HEK293 (cell line): ENCODE measurements at regions not wholly inside any gene's neighbourhood (a gene's known extent, or its start where the extent isn't known, plus 50 kb on each side); places are given as distances from the start of the nearest gene placed in this dataset.

ENCODE experiments used
- CTCF ChIA-PET: fragments of 350-600 bp; formaldehyde crosslinking; extraction: SDS; loops from one replicate; lab custom pipeline; 2021; ENCODE audit warnings: antibody characterized with exemption; lab: Yijun Ruan, JAX
- POLR2A ChIA-PET: fragments of 300-600 bp; formaldehyde crosslinking; extraction: SDS; loops from one replicate; lab custom pipeline; 2020; ENCODE audit warnings: antibody characterized with exemption, inconsistent platforms; lab: Yijun Ruan, JAX
- H3K27ac ChIP-seq: fragments of 200-500 bp; sonication (Bioruptor generic); 2 replicates; pipeline ENCODE4 v1.5.1; 2014; ENCODE audit warnings: low read depth, low read length, control low read depth, inconsistent platforms; ENCODE audit errors: extremely low read depth
- H3K36me3 ChIP-seq, 2 experiments: fragments of 200-500 bp in 1 of 2; sonication (Bioruptor generic) in 1 of 2; 1 replicate in 1 of 2; 2 replicates in 1 of 2; pipeline ENCODE4 v1.5.1; 2014 to 2017; ENCODE audit warnings: inconsistent platforms in 2 of 2, low read length in 2 of 2; ENCODE audit not compliant: control insufficient read depth in 2 of 2, insufficient read depth in 1 of 2
- H3K4me1 ChIP-seq: fragments of 200-500 bp; sonication (Bioruptor generic); 2 replicates; pipeline ENCODE4 v1.5.1; 2014; ENCODE audit warnings: mild to moderate bottlenecking, low read length, inconsistent platforms; ENCODE audit not compliant: control insufficient read depth, insufficient read depth
- H3K4me3 ChIP-seq: 2 replicates; pipeline ENCODE4 v1.5.1; 2011; ENCODE audit warnings: low read depth, mild to moderate bottlenecking, control low read depth, low read length, moderate library complexity
- H3K9me3 ChIP-seq: fragments of 200-500 bp; sonication (Bioruptor generic); 2 replicates; pipeline ENCODE4 v1.5.1; 2014; ENCODE audit warnings: low read depth, low read length, inconsistent platforms; ENCODE audit not compliant: control insufficient read depth, insufficient read depth
- GLI2 ChIP-seq: fragments of 450-650 bp; formaldehyde crosslinking; IDR thresholded peaks from 2 replicates; pipeline ENCODE4; 2017; ENCODE audit warnings: missing biosample characterization, missing genetic modification characterization, low read depth, borderline replicate concordance
- HOXA7 ChIP-seq: sonication (generic); formaldehyde crosslinking; IDR thresholded peaks from 2 replicates; pipeline ENCODE4 v1.8.1; 2022; ENCODE audit warnings: missing genetic modification reagents, borderline replicate concordance
- KLF16 ChIP-seq: fragments of 450-650 bp; formaldehyde crosslinking; IDR thresholded peaks from 2 replicates; pipeline ENCODE4 v1.5.1; 2017; ENCODE audit warnings: missing biosample characterization, missing genetic modification characterization
- KLF7 ChIP-seq: fragments of 450-650 bp; formaldehyde crosslinking; IDR thresholded peaks from 2 replicates; pipeline ENCODE4 v1.5.1; 2016; ENCODE audit warnings: missing biosample characterization, missing genetic modification characterization, borderline replicate concordance
- KLF9 ChIP-seq: fragments of 450-650 bp; formaldehyde crosslinking; IDR thresholded peaks from 2 replicates; pipeline ENCODE4 v1.5.1; 2016; ENCODE audit warnings: missing biosample characterization, missing genetic modification characterization, low read depth
- MEIS1 ChIP-seq: sonication (generic); formaldehyde crosslinking; IDR thresholded peaks from 2 replicates; pipeline ENCODE4 v1.8.1; 2022; ENCODE audit warnings: missing genetic modification reagents, mild to moderate bottlenecking, borderline replicate concordance
- OSR2 ChIP-seq: fragments of 450-650 bp; formaldehyde crosslinking; IDR thresholded peaks from 2 replicates; pipeline ENCODE4 v1.5.1; 2016; ENCODE audit warnings: missing biosample characterization, missing genetic modification characterization
- SCRT1 ChIP-seq: fragments of 450-650 bp; formaldehyde crosslinking; IDR thresholded peaks from 2 replicates; pipeline ENCODE4 v1.5.1; 2016; ENCODE audit warnings: missing biosample characterization, missing genetic modification characterization, borderline replicate concordance
- YY2 ChIP-seq: fragments of 450-650 bp; formaldehyde crosslinking; IDR thresholded peaks from 2 replicates; pipeline ENCODE4 v1.5.1; 2016; ENCODE audit warnings: missing biosample characterization, missing genetic modification characterization
- ZBTB7A ChIP-seq: fragments of 450-650 bp; formaldehyde crosslinking; IDR thresholded peaks from 2 replicates; pipeline ENCODE4 v1.5.1; 2016; ENCODE audit warnings: low read depth, missing biosample characterization, missing genetic modification characterization
- ZFP3 ChIP-seq: fragments of 450-650 bp; formaldehyde crosslinking; IDR thresholded peaks from 2 replicates; pipeline ENCODE4 v1.5.1; 2016; ENCODE audit warnings: low read depth, missing biosample characterization, missing genetic modification characterization
- ZNF112 ChIP-seq: fragments of 450-650 bp; formaldehyde crosslinking; IDR thresholded peaks from 2 replicates; pipeline ENCODE4 v1.5.0; 2017; ENCODE audit warnings: missing biosample characterization, missing genetic modification characterization
- ZNF140 ChIP-seq: fragments of 450-650 bp; formaldehyde crosslinking; IDR thresholded peaks from 2 replicates; pipeline ENCODE4 v1.5.1; 2016; ENCODE audit warnings: missing biosample characterization, missing genetic modification characterization
- ZNF23 ChIP-seq: fragments of 450-650 bp; formaldehyde crosslinking; IDR thresholded peaks from 2 replicates; pipeline ENCODE4 v1.5.1; 2016; ENCODE audit warnings: missing biosample characterization, missing genetic modification characterization, borderline replicate concordance
- ZNF280C ChIP-seq: fragments of 450-650 bp; formaldehyde crosslinking; IDR thresholded peaks from 2 replicates; pipeline ENCODE4 v1.5.1; 2016; ENCODE audit warnings: missing biosample characterization, missing genetic modification characterization
- ZNF366 ChIP-seq: fragments of 450-650 bp; formaldehyde crosslinking; conservative IDR thresholded peaks from 2 replicates; pipeline ENCODE4 v1.5.1; 2016; ENCODE audit warnings: missing biosample characterization, missing genetic modification characterization
- ZNF37A ChIP-seq: fragments of 450-650 bp; IDR thresholded peaks from 2 replicates; pipeline ENCODE4 v1.5.1; 2018; ENCODE audit warnings: missing biosample characterization, missing genetic modification characterization
- ZNF391 ChIP-seq: fragments of 450-650 bp; formaldehyde crosslinking; IDR thresholded peaks from 2 replicates; pipeline ENCODE4 v1.5.1; 2016; ENCODE audit warnings: low read depth, missing biosample characterization, missing genetic modification characterization, borderline replicate concordance
- ZNF404 ChIP-seq: fragments of 450-650 bp; formaldehyde crosslinking; IDR thresholded peaks from 2 replicates; pipeline ENCODE4 v1.5.1; 2017; ENCODE audit warnings: missing biosample characterization, missing genetic modification characterization
- ZNF426 ChIP-seq: fragments of 450-650 bp; formaldehyde crosslinking; IDR thresholded peaks from 2 replicates; pipeline ENCODE4 v1.5.1; 2017; ENCODE audit warnings: missing biosample characterization, missing genetic modification characterization, mild to moderate bottlenecking, inconsistent platforms, moderate library complexity
- ZNF529 ChIP-seq: fragments of 450-650 bp; formaldehyde crosslinking; IDR thresholded peaks from 2 replicates; pipeline ENCODE4 v1.5.1; 2017; ENCODE audit warnings: missing genetic modification characterization, missing biosample characterization; ENCODE audit not compliant: insufficient replicate concordance
- ZNF596 ChIP-seq: fragments of 450-650 bp; IDR thresholded peaks from 2 replicates; pipeline ENCODE4 v1.5.0; 2018; ENCODE audit warnings: missing biosample characterization, mild to moderate bottlenecking, missing genetic modification characterization, moderate library complexity
- ZNF645 ChIP-seq: fragments of 450-650 bp; formaldehyde crosslinking; IDR thresholded peaks from 2 replicates; pipeline ENCODE4; 2016; ENCODE audit warnings: missing biosample characterization, missing genetic modification characterization
- ZNF707 ChIP-seq: fragments of 450-650 bp; formaldehyde crosslinking; IDR thresholded peaks from 2 replicates; pipeline ENCODE4 v1.5.1; 2016; ENCODE audit warnings: missing biosample characterization, missing genetic modification characterization
- TF ChIP-seq, protein P1 (sequence below): fragments of 450-650 bp; formaldehyde crosslinking; IDR thresholded peaks from 2 replicates; pipeline ENCODE4 v1.5.1; 2016; ENCODE audit warnings: missing biosample characterization, missing genetic modification characterization
- TF ChIP-seq, protein P2 (sequence below): fragments of 450-650 bp; formaldehyde crosslinking; IDR thresholded peaks from 2 replicates; pipeline ENCODE4 v1.5.1; 2016; ENCODE audit warnings: missing biosample characterization, missing genetic modification characterization
- TF ChIP-seq, protein P3 (sequence below): fragments of 450-650 bp; formaldehyde crosslinking; IDR thresholded peaks from 2 replicates; pipeline ENCODE4 v1.5.1; 2016; ENCODE audit warnings: missing biosample characterization, missing genetic modification characterization

- no peak for TF ChIP-seq ZNF112 (tag by site-specific recombination)
- no peak for TF ChIP-seq ZNF707
- no peak for TF ChIP-seq KLF9
- TF ChIP-seq ZBTB7A (tag by site-specific recombination), result no peak
- TF ChIP-seq, protein P1, sequence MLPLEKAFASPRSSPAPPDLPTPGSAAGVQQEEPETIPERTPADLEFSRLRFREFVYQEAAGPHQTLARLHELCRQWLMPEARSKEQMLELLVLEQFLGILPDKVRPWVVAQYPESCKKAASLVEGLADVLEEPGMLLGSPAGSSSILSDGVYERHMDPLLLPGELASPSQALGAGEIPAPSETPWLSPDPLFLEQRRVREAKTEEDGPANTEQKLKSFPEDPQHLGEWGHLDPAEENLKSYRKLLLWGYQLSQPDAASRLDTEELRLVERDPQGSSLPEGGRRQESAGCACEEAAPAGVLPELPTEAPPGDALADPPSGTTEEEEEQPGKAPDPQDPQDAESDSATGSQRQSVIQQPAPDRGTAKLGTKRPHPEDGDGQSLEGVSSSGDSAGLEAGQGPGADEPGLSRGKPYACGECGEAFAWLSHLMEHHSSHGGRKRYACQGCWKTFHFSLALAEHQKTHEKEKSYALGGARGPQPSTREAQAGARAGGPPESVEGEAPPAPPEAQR (tag by site-specific recombination), result no peak
These were observed 452.9 kb upstream of the DMAC1 start (continued) for GRCh38 chr9:8252445-8252844.

DNA sequence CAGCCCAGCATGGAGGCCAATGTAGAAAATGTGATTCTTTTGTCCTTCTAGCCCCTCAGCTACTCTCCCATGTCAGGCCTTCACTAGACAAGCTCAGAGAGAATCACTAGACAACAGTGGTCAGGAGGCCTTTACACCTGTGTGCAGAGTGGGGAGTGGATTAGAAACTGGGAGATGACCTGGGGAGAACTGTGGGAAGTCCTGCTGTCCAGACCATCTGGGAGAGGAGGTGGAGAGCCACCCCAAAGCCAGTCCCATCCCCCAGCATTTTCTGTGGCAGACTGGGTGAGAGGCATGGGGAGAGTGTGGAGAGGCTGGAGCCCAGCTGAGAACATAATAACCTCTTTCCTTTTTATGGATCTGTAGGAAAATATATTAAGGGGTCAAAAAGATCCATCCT lies 452.0 kb upstream of the DMAC1 start:
- TF ChIP-seq YY2 (tag by site-specific recombination), result no peak
- TF ChIP-seq ZBTB7A (tag by site-specific recombination), result no peak
- TF ChIP-seq ZNF23 (tag by site-specific recombination), result no peak
- no peak for TF ChIP-seq SCRT1 (tag by site-specific recombination)
- no peak for TF ChIP-seq ZNF391
- TF ChIP-seq ZNF140 (tag by site-specific recombination), result no peak
- TF ChIP-seq ZNF645 (tag by site-specific recombination), result no peak
- no peak for TF ChIP-seq ZNF426 (tag by site-specific recombination)
- TF ChIP-seq ZNF596 (tag by site-specific recombination), result no peak
- no peak for TF ChIP-seq ZFP3
- TF ChIP-seq ZNF529, result no peak
- TF ChIP-seq HOXA7, result no peak
- TF ChIP-seq ZNF37A (tag by site-specific recombination), result no peak
- TF ChIP-seq ZNF404, result no peak
- no peak for TF ChIP-seq KLF9
- TF ChIP-seq KLF16, result no peak
- TF ChIP-seq, protein P2, sequence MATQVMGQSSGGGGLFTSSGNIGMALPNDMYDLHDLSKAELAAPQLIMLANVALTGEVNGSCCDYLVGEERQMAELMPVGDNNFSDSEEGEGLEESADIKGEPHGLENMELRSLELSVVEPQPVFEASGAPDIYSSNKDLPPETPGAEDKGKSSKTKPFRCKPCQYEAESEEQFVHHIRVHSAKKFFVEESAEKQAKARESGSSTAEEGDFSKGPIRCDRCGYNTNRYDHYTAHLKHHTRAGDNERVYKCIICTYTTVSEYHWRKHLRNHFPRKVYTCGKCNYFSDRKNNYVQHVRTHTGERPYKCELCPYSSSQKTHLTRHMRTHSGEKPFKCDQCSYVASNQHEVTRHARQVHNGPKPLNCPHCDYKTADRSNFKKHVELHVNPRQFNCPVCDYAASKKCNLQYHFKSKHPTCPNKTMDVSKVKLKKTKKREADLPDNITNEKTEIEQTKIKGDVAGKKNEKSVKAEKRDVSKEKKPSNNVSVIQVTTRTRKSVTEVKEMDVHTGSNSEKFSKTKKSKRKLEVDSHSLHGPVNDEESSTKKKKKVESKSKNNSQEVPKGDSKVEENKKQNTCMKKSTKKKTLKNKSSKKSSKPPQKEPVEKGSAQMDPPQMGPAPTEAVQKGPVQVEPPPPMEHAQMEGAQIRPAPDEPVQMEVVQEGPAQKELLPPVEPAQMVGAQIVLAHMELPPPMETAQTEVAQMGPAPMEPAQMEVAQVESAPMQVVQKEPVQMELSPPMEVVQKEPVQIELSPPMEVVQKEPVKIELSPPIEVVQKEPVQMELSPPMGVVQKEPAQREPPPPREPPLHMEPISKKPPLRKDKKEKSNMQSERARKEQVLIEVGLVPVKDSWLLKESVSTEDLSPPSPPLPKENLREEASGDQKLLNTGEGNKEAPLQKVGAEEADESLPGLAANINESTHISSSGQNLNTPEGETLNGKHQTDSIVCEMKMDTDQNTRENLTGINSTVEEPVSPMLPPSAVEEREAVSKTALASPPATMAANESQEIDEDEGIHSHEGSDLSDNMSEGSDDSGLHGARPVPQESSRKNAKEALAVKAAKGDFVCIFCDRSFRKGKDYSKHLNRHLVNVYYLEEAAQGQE (tag by site-specific recombination), result no peak
- H3K4me1 ChIP-seq, result no peaks in the 10 kb centered on the region
- no peaks in the 10 kb centered on the region for H3K36me3 ChIP-seq
- ChIA-PET CTCF (interaction anchor here (0.6 kb wide), 3 partner anchors 681 to 860 kb away, joined by 3 read pairs; no protein-coding TSS in a partner anchor), POLR2A (no interaction called here)
- no peak overlapping the region for H3K4me3 ChIP-seq
- no peaks in the 10 kb centered on the region for H3K9me3 ChIP-seq
- no peak overlapping the region for H3K27ac ChIP-seq

DNA sequence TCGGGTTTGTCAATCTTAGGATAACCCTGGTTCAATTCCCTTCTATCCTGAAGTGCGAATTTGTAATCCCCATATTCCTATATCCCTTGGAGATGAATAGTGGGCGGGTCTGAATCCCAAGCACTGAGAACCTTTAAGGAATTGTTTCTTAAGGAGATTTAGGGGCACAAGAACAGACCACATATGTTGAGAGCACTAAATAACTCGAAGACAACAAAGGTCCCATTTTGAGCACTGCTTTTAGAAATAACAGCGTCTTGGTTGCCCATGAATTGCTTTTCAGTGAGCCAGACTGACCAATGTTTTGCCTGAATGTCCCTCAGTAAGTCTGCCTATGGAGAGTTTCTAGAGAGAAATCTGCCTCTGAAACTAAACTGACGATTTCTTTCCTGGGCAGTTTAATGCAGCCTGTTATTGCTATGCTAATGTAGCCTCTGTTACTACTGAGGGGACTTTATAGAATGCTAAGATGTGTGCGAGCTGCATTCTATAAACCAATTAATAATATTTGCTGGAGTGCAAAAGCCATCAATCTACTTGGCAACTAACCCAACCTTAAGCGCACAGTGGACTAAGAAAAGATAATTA lies 445.0 kb upstream of the DMAC1 start:
- H3K4me3 ChIP-seq, result no peak overlapping the region
- H3K4me1 ChIP-seq, result no peaks in the 10 kb centered on the region
- ChIA-PET CTCF (no interaction called here), POLR2A (no interaction called here)
- TF ChIP-seq ZNF366, result no peak
- TF ChIP-seq MEIS1, result no peak
- TF ChIP-seq, protein P3, sequence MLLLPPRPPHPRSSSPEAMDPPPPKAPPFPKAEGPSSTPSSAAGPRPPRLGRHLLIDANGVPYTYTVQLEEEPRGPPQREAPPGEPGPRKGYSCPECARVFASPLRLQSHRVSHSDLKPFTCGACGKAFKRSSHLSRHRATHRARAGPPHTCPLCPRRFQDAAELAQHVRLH (tag by site-specific recombination), result no peak
- no peak for TF ChIP-seq ZNF280C (tag by site-specific recombination)
- no peak for TF ChIP-seq OSR2 (tag by site-specific recombination)
- no peak for TF ChIP-seq GLI2 (tag by site-specific recombination)
- TF ChIP-seq KLF7 (tag by site-specific recombination), result no peak
- H3K27ac ChIP-seq, result no peak overlapping the region
- H3K36me3 ChIP-seq, result no peaks in the 10 kb centered on the region
- no peaks in the 10 kb centered on the region for H3K9me3 ChIP-seq
